Panc1 (cell line): ENCODE measurements at regions not wholly inside any gene's neighbourhood (a gene's known extent, or its start where the extent isn't known, plus 50 kb on each side); places are given as distances from the start of the nearest gene placed in this dataset.

Experiments used
- CTCF ChIP-seq: fragments of 450-650 bp; IDR thresholded peaks from 2 replicates; pipeline ENCODE4 v1.5.1; 2017; ENCODE audit warnings: mild to moderate bottlenecking
- POLR2AphosphoS5 ChIP-seq: IDR thresholded peaks from 2 replicates; pipeline ENCODE4 v1.6.1; 2012; ENCODE audit warnings: mild to moderate bottlenecking, low read depth, low read length, moderate library complexity
- REST ChIP-seq, 2 experiments: IDR thresholded peaks; 2 replicates each; pipeline ENCODE4 v1.6.1; 2011 to 2012; ENCODE audit warnings: low read depth in 2 of 2, control low read depth in 1 of 2, low read length in 1 of 2, mild to moderate bottlenecking in 1 of 2, moderate library complexity in 1 of 2; ENCODE audit not compliant: insufficient read depth in 1 of 2
- SIN3A ChIP-seq: IDR thresholded peaks from 2 replicates; pipeline ENCODE4 v1.6.1; 2012; ENCODE audit warnings: low read depth, mild to moderate bottlenecking, low read length, moderate library complexity, borderline replicate concordance; ENCODE audit not compliant: insufficient read depth

- TF ChIP-seq CTCF (no peak), SIN3A (no peak), REST (IDR thresholded peaks at IDR 0.05; ENCODE audit: insufficient read depth in 1 of 2, low read depth in 2 of 2, low read length in 1 of 2) (no peak), POLR2AphosphoS5 (no peak)
Observed at GRCh38 chr13:81907787-81908372, 1567.0 kb upstream of the SPRY2 start.
